NCI-H460 (cell line): ENCODE measurements at regions not wholly inside any gene's neighbourhood (a gene's known extent, or its start where the extent isn't known, plus 50 kb on each side); places are given as distances from the start of the nearest gene placed in this dataset.
"Not testable (repeated sequence)": the region's sequence is repeated elsewhere in the genome, so short reads cannot be mapped to it uniquely, and the experiment has no call there.

Source experiments
- DNase-seq: peaks from one replicate; pipeline ENCODE4 v3.0.0-alpha.2; 2016; ENCODE audit warnings: low read depth; ENCODE audit errors: extremely low read depth

- no peak for DNase-seq
Measured at GRCh38 chr10:57706576-57707299, 561.0 kb downstream of the IPMK start.

- DNase-seq: no peak
Measured at GRCh38 chr10:57706016-57706415, 561.7 kb downstream of the IPMK start.

GRCh38 chr10:57699944-57700343 is 567.8 kb downstream of the IPMK start:
- DNase-seq: no peak

GRCh38 chr10:57696641-57697040 is 571.1 kb downstream of the IPMK start:
- DNase-seq: no peak

GRCh38 chr10:57694956-57695608 is 572.6 kb downstream of the IPMK start:
- DNase-seq: no peak

GRCh38 chr10:57692255-57692980 is 575.3 kb downstream of the IPMK start:
- DNase-seq: no peak

- DNase-seq: no peak
Measured at GRCh38 chr10:57689596-57690297, 577.9 kb downstream of the IPMK start.

GRCh38 chr10:57679916-57680315 is 587.8 kb downstream of the IPMK start:
- DNase-seq: no peak

GRCh38 chr10:57675125-57675524 is 592.6 kb downstream of the IPMK start:
- DNase-seq: no peak

GRCh38 chr10:57673446-57673960 is 594.2 kb downstream of the IPMK start:
- DNase-seq: no peak

GRCh38 chr10:57664815-57665214 is 602.9 kb downstream of the IPMK start:
- no peak for DNase-seq

GRCh38 chr10:57663401-57663800 is 604.3 kb downstream of the IPMK start:
- DNase-seq: no peak

- no peak for DNase-seq
Measured at GRCh38 chr10:57661206-57661605, 606.5 kb downstream of the IPMK start.

- DNase-seq: peak; percentile 55
Measured at GRCh38 chr10:57657164-57657765, 610.4 kb downstream of the IPMK start.

- no peak for DNase-seq
Measured at GRCh38 chr10:57654856-57655255, 612.8 kb downstream of the IPMK start.

- DNase-seq: not testable (repeated sequence)
Measured at GRCh38 chr10:57645108-57645507, 622.6 kb downstream of the IPMK start.

- no peak for DNase-seq
Measured at GRCh38 chr10:57638411-57638810, 629.3 kb downstream of the IPMK start.

GRCh38 chr10:57628592-57629284 is 639.0 kb downstream of the IPMK start:
- no peak for DNase-seq

GRCh38 chr10:57627642-57628178 is 640.0 kb downstream of the IPMK start:
- DNase-seq: no peak
